GM12878 (cell line): ENCODE measurements at regions not wholly inside any gene's neighbourhood (a gene's known extent, or its start where the extent isn't known, plus 50 kb on each side); places are given as distances from the start of the nearest gene placed in this dataset.
"Not testable (repeated sequence)": the region's sequence is repeated elsewhere in the genome, so short reads cannot be mapped to it uniquely, and the experiment has no call there.

Source experiments
- ATAC-seq: fragments of 200-7000 bp; cut with Tn5 transposase; 3 replicates; pipeline ENCODE4 v1.9.1; 2020; ENCODE audit warnings: mild to moderate bottlenecking, moderate library complexity
- BruUV-seq: library from RNA; stranded (reverse); fragments of 400-500 nt; replicated peaks from 2 replicates; lab custom pipeline; 2021; lab: Mats Ljungman, UMichigan
- CTCF ChIA-PET: fragments of 300-600 bp; sonication (Branson Sonifier 250); formaldehyde crosslinking; extraction: SDS; loops from one replicate; lab custom pipeline; 2021; ENCODE audit warnings: inconsistent platforms; lab: Yijun Ruan, JAX
- POLR2A ChIA-PET: fragments of 350-600 bp; formaldehyde crosslinking; extraction: SDS; loops from one replicate; lab custom pipeline; 2021; ENCODE audit warnings: inconsistent platforms; lab: Charles Lee
- RAD21 ChIA-PET: fragments of 300-600 bp; sonication (Branson Sonifier 250); formaldehyde crosslinking; loops from one replicate; lab custom pipeline; 2023; ENCODE audit warnings: antibody characterized with exemption; ENCODE audit not compliant: unreplicated experiment; lab: Charles Lee
- SMC1A ChIA-PET: fragments of 300-600 bp; sonication (Branson Sonifier 250); formaldehyde crosslinking; loops from one replicate; lab custom pipeline; 2023; ENCODE audit not compliant: unreplicated experiment, uncharacterized antibody; lab: Charles Lee
- DNase-seq: peaks from one replicate; pipeline ENCODE4 v3.0.0-alpha.2; 2011; ENCODE audit warnings: low read depth, low spot score
- FAIRE-seq: peaks from 3 replicates; lab custom pipeline; 2011; peaks lifted over from hg19 to GRCh38; lab: Jason Lieb, UNC
- H2AFZ ChIP-seq: 2 replicates; pipeline ENCODE4 v1.6.0; 2011; ENCODE audit warnings: low read depth, low read length, control low read depth; ENCODE audit not compliant: control insufficient read depth
- H3K27ac ChIP-seq: 2 replicates; pipeline ENCODE4 v1.5.1; 2011; ENCODE audit warnings: control low read depth; ENCODE audit not compliant: control insufficient read depth, insufficient read depth
- H3K27me3 ChIP-seq, 2 experiments: replicated peaks in 1 of 2; 2 replicates each; pipeline versions ENCODE4 v1.6.0 to v1.6.1; 2011; ENCODE audit warnings: low read length in 1 of 2; ENCODE audit not compliant: control insufficient read depth in 2 of 2, insufficient read depth in 2 of 2
- H3K36me3 ChIP-seq, 2 experiments: 2 replicates each; pipeline ENCODE4 v1.5.1; 2011; ENCODE audit warnings: low read length in 1 of 2; ENCODE audit not compliant: control insufficient read depth in 2 of 2, insufficient read depth in 2 of 2
- H3K4me1 ChIP-seq: 2 replicates; pipeline ENCODE4 v1.6.1; 2011; ENCODE audit warnings: mild to moderate bottlenecking, low read length, moderate library complexity, mixed read lengths; ENCODE audit not compliant: control insufficient read depth, insufficient read depth
- H3K4me2 ChIP-seq: 2 replicates; pipeline ENCODE4 v1.6.0; 2011; ENCODE audit warnings: control low read depth; ENCODE audit not compliant: control insufficient read depth, insufficient read depth
- H3K4me3 ChIP-seq: fragments of 200-600 bp; sonication (generic); 2 replicates; pipeline ENCODE4 v1.5.1; 2016
- H3K79me2 ChIP-seq: 2 replicates; pipeline ENCODE4 v1.6.0; 2011; ENCODE audit warnings: low read length; ENCODE audit not compliant: control insufficient read depth, insufficient read depth
- H3K9ac ChIP-seq: 2 replicates; pipeline ENCODE4 v1.8.0; 2011; ENCODE audit warnings: low read length, control low read depth, mixed read lengths; ENCODE audit not compliant: control insufficient read depth, insufficient read depth
- H3K9me3 ChIP-seq: replicated peaks from 3 replicates; pipeline ENCODE4 v1.5.1; 2011; ENCODE audit warnings: mild to moderate bottlenecking, low read length; ENCODE audit not compliant: control insufficient read depth, insufficient read depth
- H4K20me1 ChIP-seq: 2 replicates; pipeline ENCODE4 v1.6.0; 2011; ENCODE audit not compliant: control insufficient read depth, insufficient read depth
- BHLHE40 ChIP-seq, 2 experiments: fragments of 450-650 bp in 1 of 2; IDR thresholded peaks; 2 replicates each; pipeline ENCODE4 v1.6.1; 2011 to 2017; ENCODE audit warnings: low read depth in 2 of 2, borderline replicate concordance in 1 of 2, improper control_type of control experiment in 1 of 2, low read length in 1 of 2, mild to moderate bottlenecking in 1 of 2
- BRCA1 ChIP-seq: IDR thresholded peaks from 2 replicates; pipeline ENCODE4 v1.6.1; 2011; ENCODE audit warnings: low read depth, low read length, improper control_type of control experiment
- CBX5 ChIP-seq: sonication (generic); IDR thresholded peaks from 2 replicates; pipeline ENCODE4 v1.6.1; 2016; ENCODE audit warnings: low read depth, moderate library complexity, mild to moderate bottlenecking, inconsistent platforms
- CHD1 ChIP-seq: IDR thresholded peaks from 2 replicates; pipeline ENCODE4 v1.6.1; 2012; ENCODE audit warnings: low read depth, low read length, improper control_type of control experiment
- EED ChIP-seq: sonication (generic); IDR thresholded peaks from 2 replicates; pipeline ENCODE4 v1.6.1; 2016; ENCODE audit warnings: antibody characterized with exemption, low read depth
- HSF1 ChIP-seq: fragments of 150-350 bp; IDR thresholded peaks from 2 replicates; pipeline ENCODE4 v1.6.1; 2014; ENCODE audit warnings: mild to moderate bottlenecking, low read depth, low read length
- LARP7 ChIP-seq: fragments of 450-650 bp; IDR thresholded peaks from 2 replicates; pipeline ENCODE4 v1.6.1; 2017; ENCODE audit warnings: mild to moderate bottlenecking
- NFYA ChIP-seq: IDR thresholded peaks from 2 replicates; pipeline ENCODE4 v1.6.1; 2011; ENCODE audit warnings: low read depth, mild to moderate bottlenecking, low read length, improper control_type of control experiment, borderline replicate concordance
- NFYB ChIP-seq: IDR thresholded peaks from 2 replicates; pipeline ENCODE4 v1.6.1; 2011; ENCODE audit warnings: low read depth, mild to moderate bottlenecking, low read length, improper control_type of control experiment, moderate library complexity; ENCODE audit not compliant: insufficient read depth
- NR2C1 ChIP-seq: fragments of 450-650 bp; IDR thresholded peaks from 2 replicates; pipeline ENCODE4 v1.6.1; 2017; ENCODE audit warnings: antibody characterized with exemption, mild to moderate bottlenecking, moderate library complexity
- PAX5 ChIP-seq: IDR thresholded peaks from 2 replicates; pipeline ENCODE4 v1.6.1; 2011; ENCODE audit warnings: low read depth, low read length, borderline replicate concordance
- SPI1 ChIP-seq: IDR thresholded peaks from 2 replicates; pipeline ENCODE4 v1.6.1; 2011; ENCODE audit warnings: low read depth, mild to moderate bottlenecking, low read length, moderate library complexity, borderline replicate concordance; ENCODE audit not compliant: insufficient read depth
- TARDBP ChIP-seq: IDR thresholded peaks from 2 replicates; pipeline ENCODE4 v1.6.1; 2016; ENCODE audit warnings: borderline replicate concordance
- ZBTB4 ChIP-seq: fragments of 450-650 bp; formaldehyde crosslinking; IDR thresholded peaks from 2 replicates; pipeline ENCODE4 v1.4.0; 2022; ENCODE audit warnings: mild to moderate bottlenecking, moderate library complexity
- WGBS: methylation state at CpG from one replicate; pipeline ENCODE4 v1.1.6; 2016; ENCODE audit warnings: low lambda C conversion rate; ENCODE audit not compliant: insufficient replicate concordance, insufficient coverage; ENCODE audit errors: missing lambda C conversion rate; 5-methylcytosine and 5-hydroxymethylcytosine counted together
- in situ Hi-C: fragments of 300-500 bp; cut with MboI; formaldehyde crosslinking; loops from 9 replicates; pipeline ENCODE4 v1.14.3; 2018; ENCODE audit warnings: mixed read lengths
- intact Hi-C: fragments of 100-400 bp; cut with micrococcal nuclease; formaldehyde crosslinking; loops from one replicate; pipeline ENCODE4 v1.14.2; 2022; ENCODE audit not compliant: unreplicated experiment

GRCh38 chr1:96152957-96153356 is 568.6 kb upstream of the PTBP2 start:
- FAIRE-seq, POLR2A ChIA-PET, H3K4me1 ChIP-seq, H3K4me3 ChIP-seq, H3K9me3 ChIP-seq, H4K20me1 ChIP-seq, H3K27ac ChIP-seq, H3K79me2 ChIP-seq, H3K4me2 ChIP-seq, in situ Hi-C loops, H2AFZ ChIP-seq, BruUV-seq, H3K9ac ChIP-seq, ATAC-seq, H3K36me3 ChIP-seq, H3K27me3 ChIP-seq, RAD21 ChIA-PET, DNase-seq, intact Hi-C loops: not testable (repeated sequence)
- ChIA-PET SMC1A (interaction anchor here (0.9 to 1.3 kb wide), 2 partner anchors 9 to 57 kb away, joined by 3 to 5 read pairs; no protein-coding TSS in a partner anchor), CTCF (interaction anchor here (1.7 kb wide), 1 partner anchor 56 kb away, joined by 3 read pairs; no protein-coding TSS in a partner anchor)
- 0 out of 2 replicates have a peak, but pooled peaks have one; percentile 11 for TF ChIP-seq NFYB
- 32% methylated on average over 3 of the region's 3 CpGs for WGBS

GRCh38 chr1:96157101-96157500 is 564.5 kb upstream of the PTBP2 start:
- no peaks in the 10 kb centered on the region for H3K27me3 ChIP-seq
- H3K4me1 ChIP-seq = no peaks in the 10 kb centered on the region
- no peaks in the 10 kb centered on the region for H3K9me3 ChIP-seq
- ChIA-PET CTCF (no interaction called here), POLR2A (no interaction called here), SMC1A (interaction anchor here (0.8 kb wide), 1 partner anchor 11 kb away, joined by 3 read pairs; no protein-coding TSS in a partner anchor), RAD21 (no interaction called here)
- no peak for ATAC-seq
- no peaks in the 10 kb centered on the region for H3K79me2 ChIP-seq
- intact Hi-C loops (no loop called here), in situ Hi-C loops (no loop called here)
- no peaks in the 10 kb centered on the region for H3K36me3 ChIP-seq
- no peak overlapping the region for H2AFZ ChIP-seq
- H3K4me3 ChIP-seq = no peak overlapping the region
- WGBS = 56% methylated on average over 4 of the region's 4 CpGs
- no peak overlapping the region for H3K9ac ChIP-seq
- H3K27ac ChIP-seq = no peak overlapping the region
- H3K4me2 ChIP-seq = no peak overlapping the region
- no peaks in the 10 kb centered on the region for H4K20me1 ChIP-seq
- no TSS peak for BruUV-seq
- DNase-seq = no peak
- no peak for FAIRE-seq
- TF ChIP-seq LARP7 (no peak), NR2C1 (no peak), ZBTB4 (CRISPR knock-in tag) (no peak), SPI1 (no peak), NFYA (no peak), EED (no peak), TARDBP (no peak), PAX5 (no peak), CHD1 (no peak), BRCA1 (no peak), CBX5 (no peak), HSF1 (no peak), BHLHE40 (IDR thresholded peaks at IDR 0.05; ENCODE audit: borderline replicate concordance in 1 of 2, low read depth in 2 of 2, low read length in 1 of 2) (no peak)
